Neural cell (in vitro differentiated cells): ENCODE measurements at regions not wholly inside any gene's neighbourhood (a gene's known extent, or its start where the extent isn't known, plus 50 kb on each side); places are given as distances from the start of the nearest gene placed in this dataset.

ENCODE experiments used
- H2AFZ ChIP-seq: fragments of 200-600, 300-800 bp; sonication (generic), shearing (Covaris generic); 2 replicates; pipeline ENCODE4 v1.6.0; 2014; ENCODE audit warnings: low read depth, mild to moderate bottlenecking, antibody characterized with exemption, low read length, moderate library complexity
- H3F3A ChIP-seq: fragments of 200-600 bp; shearing (Covaris generic); 2 replicates; pipeline ENCODE4 v1.6.1; 2016; ENCODE audit warnings: mild to moderate bottlenecking, moderate library complexity, mixed read lengths, antibody characterized with exemption, low read length; ENCODE audit not compliant: insufficient read depth, poor library complexity, severe bottlenecking
- H3K27ac ChIP-seq: fragments of 200-600, 300-800 bp; sonication (generic), shearing (Covaris generic); 2 replicates; pipeline ENCODE4 v1.5.1; 2014; ENCODE audit warnings: mild to moderate bottlenecking, low read length, moderate library complexity
- H3K27me3 ChIP-seq: fragments of 300-800, 200-600 bp; sonication (generic), shearing (Covaris generic); 2 replicates; pipeline ENCODE4 v1.6.0; 2014; ENCODE audit warnings: mild to moderate bottlenecking, low read depth, low read length, moderate library complexity; ENCODE audit not compliant: insufficient read depth
- H3K36me3 ChIP-seq: fragments of 300-800, 200-600 bp; sonication (generic), shearing (Covaris generic); 2 replicates; pipeline ENCODE4 v1.5.1; 2014; ENCODE audit warnings: mild to moderate bottlenecking, antibody characterized with exemption, low read length, moderate library complexity; ENCODE audit not compliant: insufficient read depth
- H3K4me2 ChIP-seq: fragments of 300-800, 200-600 bp; sonication (generic), shearing (Covaris generic); 2 replicates; pipeline ENCODE4 v1.6.0; 2014; ENCODE audit warnings: mild to moderate bottlenecking, low read length
- H3K4me3 ChIP-seq: fragments of 300-800, 200-600 bp; sonication (generic), shearing (Covaris generic); 2 replicates; pipeline ENCODE4 v1.5.1; 2014; ENCODE audit warnings: mild to moderate bottlenecking, low read length, moderate library complexity
- H3K79me2 ChIP-seq: fragments of 200-600 bp; shearing (Covaris generic); replicated peaks from 2 replicates; pipeline ENCODE4 v1.6.0; 2014; ENCODE audit warnings: mild to moderate bottlenecking, low read length, moderate library complexity; ENCODE audit not compliant: insufficient read depth
- H3K9ac ChIP-seq: fragments of 300-800, 200-600 bp; sonication (generic), shearing (Covaris generic); 2 replicates; pipeline ENCODE4 v1.6.1; 2016; ENCODE audit warnings: mild to moderate bottlenecking, low read length, mixed read lengths
- H3K9me2 ChIP-seq: fragments of 200-600 bp; shearing (Covaris generic); 2 replicates; pipeline ENCODE4 v1.6.1; 2016; ENCODE audit warnings: mild to moderate bottlenecking, low read length, mixed read lengths; ENCODE audit not compliant: insufficient read depth
- H3K9me3 ChIP-seq: fragments of 200-600, 300-800 bp; sonication (generic), shearing (Covaris generic); 2 replicates; pipeline ENCODE4 v1.6.1; 2016; ENCODE audit warnings: mild to moderate bottlenecking, mixed run types, low read length, moderate library complexity, mixed read lengths
- H4K20me1 ChIP-seq: fragments of 200-600 bp; shearing (Covaris generic); 2 replicates; pipeline ENCODE4 v1.6.1; 2016; ENCODE audit warnings: mild to moderate bottlenecking, mixed run types; ENCODE audit not compliant: insufficient read depth
- EP300 ChIP-seq: fragments of 450-650 bp; conservative IDR thresholded peaks from 2 replicates; pipeline ENCODE4 v1.6.1; 2014; ENCODE audit warnings: antibody characterized with exemption, mild to moderate bottlenecking, moderate library complexity; ENCODE audit not compliant: poor library complexity, severe bottlenecking
- EZH2 ChIP-seq: fragments of 200-600, 300-800 bp; shearing (Covaris generic), sonication (generic); IDR thresholded peaks from 2 replicates; pipeline ENCODE4 v1.6.1; 2014; ENCODE audit warnings: antibody characterized with exemption, low read length, borderline replicate concordance, mild to moderate bottlenecking; ENCODE audit not compliant: insufficient read depth, poor library complexity, severe bottlenecking
- MXI1 ChIP-seq: fragments of 450-650 bp; conservative IDR thresholded peaks from 2 replicates; pipeline ENCODE4 v1.6.1; 2014; ENCODE audit warnings: antibody characterized with exemption, mild to moderate bottlenecking; ENCODE audit not compliant: poor library complexity, severe bottlenecking
- POLR2AphosphoS5 ChIP-seq: IDR thresholded peaks from 2 replicates; pipeline ENCODE4 v1.6.1; 2012
- RAD21 ChIP-seq: fragments of 450-650 bp; conservative IDR thresholded peaks from 2 replicates; pipeline ENCODE4 v1.6.1; 2014; ENCODE audit warnings: antibody characterized with exemption, mild to moderate bottlenecking, moderate library complexity
- SMC3 ChIP-seq: fragments of 450-650 bp; conservative IDR thresholded peaks from 2 replicates; pipeline ENCODE4 v1.6.1; 2014; ENCODE audit warnings: antibody characterized with exemption, mild to moderate bottlenecking, moderate library complexity; ENCODE audit not compliant: poor library complexity
- TAF1 ChIP-seq: IDR thresholded peaks from 2 replicates; pipeline ENCODE4 v1.6.1; 2012; ENCODE audit warnings: low read depth
- TF ChIP-seq, protein P1 (sequence below): fragments of 450-650 bp; IDR thresholded peaks from 2 replicates; pipeline ENCODE4 v1.5.1; 2014; ENCODE audit warnings: antibody characterized with exemption, mild to moderate bottlenecking, moderate library complexity; ENCODE audit not compliant: poor library complexity, severe bottlenecking
- TF ChIP-seq, protein P2 (sequence below): IDR thresholded peaks from 2 replicates; pipeline ENCODE4 v1.6.1; 2012; ENCODE audit warnings: borderline replicate concordance

- Histone ChIP-seq H3K4me2 (no peak overlapping the region), H3K27ac (no peak overlapping the region), H3K36me3 (no peaks in the 10 kb centered on the region), H3K79me2 (no peaks in the 10 kb centered on the region), H3F3A (no peaks in the 10 kb centered on the region), H3K9me2 (no peaks in the 10 kb centered on the region), H3K9me3 (no peaks in the 10 kb centered on the region), H3K27me3 (no peaks in the 10 kb centered on the region), H4K20me1 (no peaks in the 10 kb centered on the region), H3K4me3 (no peak overlapping the region), H3K9ac (no peak overlapping the region), H2AFZ (no peak overlapping the region)
- no peak for TF ChIP-seq MXI1
- TF ChIP-seq SMC3: no peak
- TF ChIP-seq POLR2AphosphoS5: no peak
- TF ChIP-seq, protein P1, sequence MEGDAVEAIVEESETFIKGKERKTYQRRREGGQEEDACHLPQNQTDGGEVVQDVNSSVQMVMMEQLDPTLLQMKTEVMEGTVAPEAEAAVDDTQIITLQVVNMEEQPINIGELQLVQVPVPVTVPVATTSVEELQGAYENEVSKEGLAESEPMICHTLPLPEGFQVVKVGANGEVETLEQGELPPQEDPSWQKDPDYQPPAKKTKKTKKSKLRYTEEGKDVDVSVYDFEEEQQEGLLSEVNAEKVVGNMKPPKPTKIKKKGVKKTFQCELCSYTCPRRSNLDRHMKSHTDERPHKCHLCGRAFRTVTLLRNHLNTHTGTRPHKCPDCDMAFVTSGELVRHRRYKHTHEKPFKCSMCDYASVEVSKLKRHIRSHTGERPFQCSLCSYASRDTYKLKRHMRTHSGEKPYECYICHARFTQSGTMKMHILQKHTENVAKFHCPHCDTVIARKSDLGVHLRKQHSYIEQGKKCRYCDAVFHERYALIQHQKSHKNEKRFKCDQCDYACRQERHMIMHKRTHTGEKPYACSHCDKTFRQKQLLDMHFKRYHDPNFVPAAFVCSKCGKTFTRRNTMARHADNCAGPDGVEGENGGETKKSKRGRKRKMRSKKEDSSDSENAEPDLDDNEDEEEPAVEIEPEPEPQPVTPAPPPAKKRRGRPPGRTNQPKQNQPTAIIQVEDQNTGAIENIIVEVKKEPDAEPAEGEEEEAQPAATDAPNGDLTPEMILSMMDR: no peak
- TF ChIP-seq, protein P2, sequence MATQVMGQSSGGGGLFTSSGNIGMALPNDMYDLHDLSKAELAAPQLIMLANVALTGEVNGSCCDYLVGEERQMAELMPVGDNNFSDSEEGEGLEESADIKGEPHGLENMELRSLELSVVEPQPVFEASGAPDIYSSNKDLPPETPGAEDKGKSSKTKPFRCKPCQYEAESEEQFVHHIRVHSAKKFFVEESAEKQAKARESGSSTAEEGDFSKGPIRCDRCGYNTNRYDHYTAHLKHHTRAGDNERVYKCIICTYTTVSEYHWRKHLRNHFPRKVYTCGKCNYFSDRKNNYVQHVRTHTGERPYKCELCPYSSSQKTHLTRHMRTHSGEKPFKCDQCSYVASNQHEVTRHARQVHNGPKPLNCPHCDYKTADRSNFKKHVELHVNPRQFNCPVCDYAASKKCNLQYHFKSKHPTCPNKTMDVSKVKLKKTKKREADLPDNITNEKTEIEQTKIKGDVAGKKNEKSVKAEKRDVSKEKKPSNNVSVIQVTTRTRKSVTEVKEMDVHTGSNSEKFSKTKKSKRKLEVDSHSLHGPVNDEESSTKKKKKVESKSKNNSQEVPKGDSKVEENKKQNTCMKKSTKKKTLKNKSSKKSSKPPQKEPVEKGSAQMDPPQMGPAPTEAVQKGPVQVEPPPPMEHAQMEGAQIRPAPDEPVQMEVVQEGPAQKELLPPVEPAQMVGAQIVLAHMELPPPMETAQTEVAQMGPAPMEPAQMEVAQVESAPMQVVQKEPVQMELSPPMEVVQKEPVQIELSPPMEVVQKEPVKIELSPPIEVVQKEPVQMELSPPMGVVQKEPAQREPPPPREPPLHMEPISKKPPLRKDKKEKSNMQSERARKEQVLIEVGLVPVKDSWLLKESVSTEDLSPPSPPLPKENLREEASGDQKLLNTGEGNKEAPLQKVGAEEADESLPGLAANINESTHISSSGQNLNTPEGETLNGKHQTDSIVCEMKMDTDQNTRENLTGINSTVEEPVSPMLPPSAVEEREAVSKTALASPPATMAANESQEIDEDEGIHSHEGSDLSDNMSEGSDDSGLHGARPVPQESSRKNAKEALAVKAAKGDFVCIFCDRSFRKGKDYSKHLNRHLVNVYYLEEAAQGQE: no peak
- TF ChIP-seq TAF1: no peak
- no peak for TF ChIP-seq RAD21
- no peak for TF ChIP-seq EZH2
- no peak for TF ChIP-seq EP300
These were observed 163.7 kb downstream of the WSCD1 start for GRCh38 chr17:6233856-6234255.

DNA sequence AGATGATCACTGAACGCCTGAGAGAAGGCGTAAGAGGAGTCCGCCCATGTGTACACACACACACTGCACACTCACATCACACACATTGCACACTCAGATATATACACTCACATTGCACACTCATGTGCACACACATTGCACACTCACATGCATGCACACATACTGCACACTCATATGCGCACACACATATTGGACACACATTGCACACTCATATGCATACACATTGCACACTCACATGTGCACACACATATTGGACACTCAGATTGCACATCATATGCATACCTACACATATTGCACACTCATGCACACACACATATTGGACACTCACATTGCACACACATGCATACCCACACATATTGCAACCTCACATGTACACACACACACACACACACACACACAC is 163.2 kb downstream of the WSCD1 start:
- Histone ChIP-seq H3K4me2 (no peak overlapping the region), H3K27ac (no peak overlapping the region), H3K9me2 (no peaks in the 10 kb centered on the region), H3K27me3 (no peaks in the 10 kb centered on the region), H3K9ac (no peak overlapping the region), H3K79me2 (no peaks in the 10 kb centered on the region), H3K4me3 (no peak overlapping the region), H3K36me3 (no peaks in the 10 kb centered on the region), H3F3A (no peaks in the 10 kb centered on the region), H2AFZ (no peak overlapping the region), H3K9me3 (no peaks in the 10 kb centered on the region), H4K20me1 (no peaks in the 10 kb centered on the region)
- TF ChIP-seq, protein P1: no peak
- TF ChIP-seq TAF1: no peak
